ENCODE measurements at regions not wholly inside any gene's neighbourhood (a gene's known extent, or its start where the extent isn't known, plus 50 kb on each side); places are given as distances from the start of the nearest gene placed in this dataset.

DNA sequence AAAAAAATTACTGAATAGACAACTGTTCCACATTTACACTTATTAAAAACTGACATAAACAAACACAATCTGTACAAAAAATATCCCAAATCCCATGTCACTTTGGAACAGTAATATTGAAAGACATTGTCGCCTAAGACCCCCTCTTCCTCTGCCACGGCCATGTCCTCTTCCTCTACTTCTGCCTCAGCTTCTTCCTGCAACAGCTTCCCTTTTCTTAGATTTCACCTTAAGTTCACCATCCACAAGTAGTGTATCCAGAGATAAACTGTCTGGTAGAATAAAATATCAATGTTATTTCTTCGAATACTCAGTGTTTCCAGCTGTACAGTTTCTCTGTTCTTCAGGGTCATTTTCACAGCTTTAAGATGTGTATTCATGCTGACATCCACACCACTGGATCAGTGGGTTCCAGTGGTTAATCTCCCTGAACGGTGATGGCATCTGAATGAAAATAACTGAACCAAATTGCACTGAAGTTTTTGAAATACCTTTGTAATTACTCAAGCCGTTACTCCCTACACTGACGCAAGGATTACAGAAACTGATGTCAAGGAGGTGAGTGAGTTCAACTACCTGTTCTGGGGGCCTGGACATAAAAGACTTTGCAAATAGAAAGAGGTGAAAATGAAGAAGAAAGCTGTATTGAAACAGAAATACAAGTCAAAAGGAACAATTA, 208.5 kb downstream of the C12orf50 start:
- Histone ChIP-seq H3K4me3 (ENCODE audit: low read depth, low read length, poor library complexity, severe bottlenecking) (no peak overlapping the region), H3K9ac (ENCODE audit: low read length) (no peak overlapping the region), H3K9me2 (ENCODE audit: low read depth, low read length) (no peaks in the 10 kb centered on the region), H3K79me2 (ENCODE audit: insufficient read depth, low read length) (no peaks in the 10 kb centered on the region), H3K36me3 (ENCODE audit: insufficient read depth, low read length) (no peaks in the 10 kb centered on the region), H3K4me1 (ENCODE audit: insufficient read depth, low read length, severe bottlenecking) (no peaks in the 10 kb centered on the region), H3F3A (ENCODE audit: insufficient read depth, low read length) (no peaks in the 10 kb centered on the region), H3K27ac (ENCODE audit: low read depth, low read length, poor library complexity, severe bottlenecking) (no peak overlapping the region), H3K4me2 (ENCODE audit: low read length) (no peak overlapping the region), H3K27me3 (ENCODE audit: insufficient read depth, low read length) (no peaks in the 10 kb centered on the region), H3K9me3 (ENCODE audit: low read length) (no peaks in the 10 kb centered on the region), H4K20me1 (ENCODE audit: insufficient read depth, low read length) (no peaks in the 10 kb centered on the region), H2AFZ (ENCODE audit: low read length) (no peak overlapping the region)
- TF ChIP-seq EZH2 (IDR thresholded peaks at IDR 0.05; ENCODE audit: borderline replicate concordance, low read length): no peak
- TF ChIP-seq, protein P1, sequence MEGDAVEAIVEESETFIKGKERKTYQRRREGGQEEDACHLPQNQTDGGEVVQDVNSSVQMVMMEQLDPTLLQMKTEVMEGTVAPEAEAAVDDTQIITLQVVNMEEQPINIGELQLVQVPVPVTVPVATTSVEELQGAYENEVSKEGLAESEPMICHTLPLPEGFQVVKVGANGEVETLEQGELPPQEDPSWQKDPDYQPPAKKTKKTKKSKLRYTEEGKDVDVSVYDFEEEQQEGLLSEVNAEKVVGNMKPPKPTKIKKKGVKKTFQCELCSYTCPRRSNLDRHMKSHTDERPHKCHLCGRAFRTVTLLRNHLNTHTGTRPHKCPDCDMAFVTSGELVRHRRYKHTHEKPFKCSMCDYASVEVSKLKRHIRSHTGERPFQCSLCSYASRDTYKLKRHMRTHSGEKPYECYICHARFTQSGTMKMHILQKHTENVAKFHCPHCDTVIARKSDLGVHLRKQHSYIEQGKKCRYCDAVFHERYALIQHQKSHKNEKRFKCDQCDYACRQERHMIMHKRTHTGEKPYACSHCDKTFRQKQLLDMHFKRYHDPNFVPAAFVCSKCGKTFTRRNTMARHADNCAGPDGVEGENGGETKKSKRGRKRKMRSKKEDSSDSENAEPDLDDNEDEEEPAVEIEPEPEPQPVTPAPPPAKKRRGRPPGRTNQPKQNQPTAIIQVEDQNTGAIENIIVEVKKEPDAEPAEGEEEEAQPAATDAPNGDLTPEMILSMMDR (IDR thresholded peaks at IDR 0.05; ENCODE audit: low read length): no peak

DNA sequence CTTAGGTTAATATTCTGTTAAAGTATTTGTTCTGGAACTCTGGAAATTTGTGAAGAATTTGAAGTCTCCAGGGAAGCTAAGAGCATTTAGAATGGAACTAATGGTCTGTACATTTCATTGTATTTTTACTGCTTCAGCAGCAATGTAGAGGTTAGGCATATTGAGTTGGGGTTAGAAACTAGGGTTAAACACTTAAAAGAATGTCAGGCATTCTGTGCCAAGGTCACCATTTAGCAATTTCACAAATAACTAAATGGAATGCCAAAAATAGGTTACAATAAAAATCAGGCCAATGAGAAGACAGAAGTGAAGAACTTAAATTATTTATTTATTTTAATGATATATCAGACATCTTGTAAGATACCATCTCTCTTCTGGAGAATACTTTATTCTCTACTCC, 210.8 kb downstream of the C12orf50 start:
- Histone ChIP-seq H3K4me3 (ENCODE audit: low read depth, low read length, poor library complexity, severe bottlenecking) (no peak overlapping the region), H3K27me3 (ENCODE audit: insufficient read depth, low read length) (no peaks in the 10 kb centered on the region), H3K4me1 (ENCODE audit: insufficient read depth, low read length, severe bottlenecking) (no peaks in the 10 kb centered on the region), H2AFZ (ENCODE audit: low read length) (no peak overlapping the region), H3K27ac (ENCODE audit: low read depth, low read length, poor library complexity, severe bottlenecking) (no peak overlapping the region), H3K9me2 (ENCODE audit: low read depth, low read length) (no peaks in the 10 kb centered on the region), H3K79me2 (ENCODE audit: insufficient read depth, low read length) (no peaks in the 10 kb centered on the region), H4K20me1 (ENCODE audit: insufficient read depth, low read length) (no peaks in the 10 kb centered on the region), H3K36me3 (ENCODE audit: insufficient read depth, low read length) (no peaks in the 10 kb centered on the region), H3F3A (ENCODE audit: insufficient read depth, low read length) (no peaks in the 10 kb centered on the region), H3K9me3 (ENCODE audit: low read length) (no peaks in the 10 kb centered on the region), H3K9ac (ENCODE audit: low read length) (no peak overlapping the region), H3K4me2 (ENCODE audit: low read length) (no peak overlapping the region)
- TF ChIP-seq EZH2 (IDR thresholded peaks at IDR 0.05; ENCODE audit: borderline replicate concordance, low read length): no peak

DNA sequence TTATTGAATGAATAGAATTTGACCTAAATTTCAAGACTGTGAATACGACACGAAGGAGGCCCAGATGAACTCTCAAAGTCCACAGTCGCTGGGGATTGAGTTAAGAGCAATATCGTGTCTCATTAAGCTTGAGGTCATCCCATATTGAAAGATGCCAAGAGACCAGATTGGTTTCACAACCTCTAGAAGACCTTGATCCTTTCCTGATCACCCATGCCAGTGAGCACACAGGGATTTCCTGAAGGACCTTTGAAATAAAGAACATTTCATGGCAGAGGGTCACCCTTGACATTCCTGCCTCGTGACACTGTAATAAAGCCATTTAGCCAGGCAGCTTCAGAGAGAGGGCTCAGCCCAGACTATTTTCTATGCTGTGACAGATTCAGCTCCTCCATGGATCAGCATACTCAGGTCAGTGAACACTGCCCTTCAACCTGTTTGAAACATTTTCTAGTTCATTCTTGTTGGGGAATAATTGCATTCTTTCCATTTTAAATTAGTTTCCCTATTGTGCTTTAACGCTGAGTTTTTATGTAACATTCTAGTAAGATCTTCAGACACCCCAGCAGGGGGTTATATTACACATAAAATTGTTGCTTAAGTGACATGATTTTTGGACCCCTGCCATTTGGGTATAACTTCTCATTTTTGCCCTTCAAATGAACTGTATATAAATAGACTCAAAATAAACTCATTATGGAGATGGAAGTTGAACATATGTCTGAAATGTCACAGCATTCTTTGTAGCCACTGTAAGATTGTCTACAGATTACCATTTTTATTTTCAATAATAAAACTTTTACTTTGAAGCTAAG, 213.2 kb downstream of the C12orf50 start:
- Histone ChIP-seq H3K4me3 (ENCODE audit: low read depth, low read length, poor library complexity, severe bottlenecking) (no peak overlapping the region), H3K4me2 (ENCODE audit: low read length) (no peak overlapping the region), H3F3A (ENCODE audit: insufficient read depth, low read length) (no peaks in the 10 kb centered on the region), H3K79me2 (ENCODE audit: insufficient read depth, low read length) (no peaks in the 10 kb centered on the region), H3K9me3 (ENCODE audit: low read length) (no peaks in the 10 kb centered on the region), H3K9ac (ENCODE audit: low read length) (no peak overlapping the region), H3K4me1 (ENCODE audit: insufficient read depth, low read length, severe bottlenecking) (no peaks in the 10 kb centered on the region), H3K36me3 (ENCODE audit: insufficient read depth, low read length) (no peaks in the 10 kb centered on the region), H4K20me1 (ENCODE audit: insufficient read depth, low read length) (no peaks in the 10 kb centered on the region), H2AFZ (ENCODE audit: low read length) (no peak overlapping the region), H3K9me2 (ENCODE audit: low read depth, low read length) (no peaks in the 10 kb centered on the region), H3K27ac (ENCODE audit: low read depth, low read length, poor library complexity, severe bottlenecking) (no peak overlapping the region), H3K27me3 (ENCODE audit: insufficient read depth, low read length) (no peaks in the 10 kb centered on the region)
- TF ChIP-seq, protein P1 (IDR thresholded peaks at IDR 0.05; ENCODE audit: low read length): no peak
- no peak for TF ChIP-seq EZH2 (IDR thresholded peaks at IDR 0.05; ENCODE audit: borderline replicate concordance, low read length)

Measured in OCI-LY1 (cell line).